Lung (tissue), 11 donors: ENCODE measurements at regions not wholly inside any gene's neighbourhood (a gene's known extent, or its start where the extent isn't known, plus 50 kb on each side); places are given as distances from the start of the nearest gene placed in this dataset.

Experiments
- ATAC-seq: fragments of 200-7000 bp; cut with Tn5 transposase; one replicate; pipeline ENCODE4 v1.9.1; 2020; ENCODE audit warnings: moderate number of reproducible peaks; ENCODE audit not compliant: insufficient read depth, low FRiP score
- DNase-seq, 3 donors: peaks; one replicate each; pipeline ENCODE4 v3.0.0-alpha.2; 2013 to 2017
- H3K27ac ChIP-seq, 2 donors: one replicate each; pipeline ENCODE4 v1.5.1; 2013; ENCODE audit warnings: mild to moderate bottlenecking in 2 of 2, moderate library complexity in 2 of 2, control low read depth in 1 of 2, inconsistent platforms in 1 of 2, low read depth in 1 of 2, low read length in 1 of 2
- H3K27me3 ChIP-seq, 3 donors: one replicate each; pipeline ENCODE4 v1.5.1; 2013; ENCODE audit warnings: low read length in 2 of 3; ENCODE audit not compliant: control insufficient read depth in 3 of 3, insufficient read depth in 3 of 3
- H3K36me3 ChIP-seq, 4 donors: one replicate each; pipeline ENCODE4 v1.5.1; 2013; ENCODE audit warnings: low read length in 4 of 4, mild to moderate bottlenecking in 1 of 4, moderate library complexity in 1 of 4; ENCODE audit not compliant: control insufficient read depth in 4 of 4, insufficient read depth in 4 of 4
- H3K4me1 ChIP-seq, 5 donors: one replicate each; pipeline ENCODE4 v1.5.1; 2013; ENCODE audit warnings: low read length in 5 of 5, mild to moderate bottlenecking in 2 of 5, moderate library complexity in 1 of 5; ENCODE audit not compliant: control insufficient read depth in 5 of 5, insufficient read depth in 5 of 5
- H3K4me3 ChIP-seq: one replicate; pipeline ENCODE4 v1.5.1; 2013; ENCODE audit warnings: mild to moderate bottlenecking, control low read depth, moderate library complexity
- H3K9ac ChIP-seq, 2 donors: one replicate each; pipeline ENCODE4 v1.5.1; 2013; ENCODE audit warnings: low read length in 2 of 2, control low read depth in 1 of 2; ENCODE audit not compliant: insufficient read depth in 1 of 2
- H3K9me3 ChIP-seq, 4 donors: one replicate each; pipeline ENCODE4 v1.5.1; 2013; ENCODE audit warnings: low read length in 3 of 4, mild to moderate bottlenecking in 1 of 4, moderate library complexity in 1 of 4; ENCODE audit not compliant: control insufficient read depth in 4 of 4, insufficient read depth in 3 of 4
- CTCF ChIP-seq: IDR thresholded peaks from 2 replicates; pipeline ENCODE4 v1.5.1; 2012; ENCODE audit warnings: mild to moderate bottlenecking; ENCODE audit errors: control extremely low read depth, extremely low read depth
- WGBS, 2 donors: extraction: QIAGEN DNeasy Blood & Tissue Kit; methylation state at CpG; one replicate each; pipeline ENCODE4 v1.1.7; 2013; 5-methylcytosine and 5-hydroxymethylcytosine counted together
- donor health status: control.
- donor health status: control.
- donor health status: Bipolar disorder and iron deficiency.
- donor health status: healthy.
- donor health status: DM: yes; HTN: yes; CAD: no.

GRCh38 chr15:69663982-69664381, 211.4 kb downstream of the RPLP1 start:
- Histone ChIP-seq H3K9ac (no peak overlapping the region), H3K27me3 (peaks cover 0 to 4% (median 0%) of the 10 kb centered on the region in 3 donors), H3K4me1 (peaks cover 0 to 28% (median 2%) of the 10 kb centered on the region in 5 donors), H3K36me3 (no peaks in the 10 kb centered on the region), H3K27ac (no peak overlapping the region), H3K4me3 (no peak overlapping the region), H3K9me3 (no peaks in the 10 kb centered on the region)
- TF ChIP-seq CTCF = no peak
- ATAC-seq = no peak
- DNase-seq = no peak
- 84 to 95% methylated on average over 3 of the region's 3 CpGs for WGBS, 2 donors

GRCh38 chr15:69664572-69665571, 212.3 kb downstream of the RPLP1 start:
- Histone ChIP-seq H3K27ac (no peak overlapping the region), H3K4me1 (peaks cover 0 to 28% (median 3%) of the 10 kb centered on the region in 5 donors), H3K36me3 (no peaks in the 10 kb centered on the region), H3K4me3 (no peak overlapping the region), H3K27me3 (peaks cover 0 to 4% (median 0%) of the 10 kb centered on the region in 3 donors), H3K9me3 (no peaks in the 10 kb centered on the region), H3K9ac (no peak overlapping the region)
- WGBS, 2 donors = 78 to 88% methylated on average over 28 of the region's 28 CpGs
- ATAC-seq (no peak), DNase-seq (peak in 1 of 3 donors; percentile 16)
- TF ChIP-seq CTCF = no peak

- H3K4me3 ChIP-seq = no peak overlapping the region
- H3K4me1 ChIP-seq = peaks cover 0 to 28% (median 3%) of the 10 kb centered on the region in 5 donors
- WGBS, 2 donors = 61 to 65% methylated on average over 10 of the region's 10 CpGs
- H3K27ac ChIP-seq = no peak overlapping the region
- peaks cover 0 to 4% (median 0%) of the 10 kb centered on the region in 3 donors for H3K27me3 ChIP-seq
- TF ChIP-seq CTCF = no peak
- H3K36me3 ChIP-seq = no peaks in the 10 kb centered on the region
- ATAC-seq (no peak), DNase-seq (peak; percentile 60 to 77 (median 61))
- H3K9me3 ChIP-seq = no peaks in the 10 kb centered on the region
- H3K9ac ChIP-seq = no peak overlapping the region
Measured at GRCh38 chr15:69665641-69666111, 213.1 kb downstream of the RPLP1 start.
